ENCODE measurements at regions not wholly inside any gene's neighbourhood (a gene's known extent, or its start where the extent isn't known, plus 50 kb on each side); places are given as distances from the start of the nearest gene placed in this dataset.
A peak's percentile ranks its signal among the peaks of the same experiment; 100 is the strongest.
"Not testable (repeated sequence)": the region's sequence is repeated elsewhere in the genome, so short reads cannot be mapped to it uniquely, and the experiment has no call there.

DNA sequence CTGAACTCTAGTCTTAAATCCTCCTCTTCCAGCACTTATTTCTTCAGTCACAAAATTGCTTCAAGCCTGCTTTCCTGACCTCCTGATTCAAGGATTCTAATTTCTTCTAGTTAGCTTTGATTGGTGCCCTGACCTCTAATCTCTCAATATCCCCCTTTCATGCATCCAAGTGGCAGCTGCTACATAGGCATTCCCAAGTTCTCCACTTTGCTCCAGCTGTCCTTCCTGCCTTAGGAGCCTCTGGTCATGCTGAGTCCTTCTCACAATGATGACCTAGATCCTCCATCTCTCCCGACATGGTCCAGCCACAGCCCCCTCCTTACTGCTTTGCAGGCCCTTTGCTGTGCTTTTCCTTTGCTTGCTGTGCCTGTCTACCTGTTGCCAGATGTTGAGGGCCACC, 347.8 kb upstream of the C2CD4B start:
- no peak for DNase-seq

DNA sequence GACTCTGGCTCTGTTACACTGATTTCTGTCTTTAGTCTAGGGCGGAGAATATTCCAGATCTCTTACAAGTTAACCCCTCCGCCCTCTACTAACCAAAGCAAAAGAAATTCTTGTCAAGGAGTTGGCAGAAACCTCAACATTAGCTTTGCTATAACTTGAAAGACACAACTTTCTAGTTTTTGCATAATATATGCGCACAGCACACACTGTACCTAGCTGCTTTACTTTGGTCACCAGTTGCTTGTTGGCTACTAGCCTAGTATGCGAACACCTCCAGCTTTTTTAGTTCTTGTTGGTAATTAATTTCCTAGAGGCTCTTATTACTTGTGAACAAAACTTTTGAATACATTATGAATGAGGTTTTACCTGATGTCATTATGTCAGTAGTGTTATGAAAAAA, 348.8 kb upstream of the C2CD4B start:
- DNase-seq, result peak in 1 of 2 experiments; percentile 46

DNA sequence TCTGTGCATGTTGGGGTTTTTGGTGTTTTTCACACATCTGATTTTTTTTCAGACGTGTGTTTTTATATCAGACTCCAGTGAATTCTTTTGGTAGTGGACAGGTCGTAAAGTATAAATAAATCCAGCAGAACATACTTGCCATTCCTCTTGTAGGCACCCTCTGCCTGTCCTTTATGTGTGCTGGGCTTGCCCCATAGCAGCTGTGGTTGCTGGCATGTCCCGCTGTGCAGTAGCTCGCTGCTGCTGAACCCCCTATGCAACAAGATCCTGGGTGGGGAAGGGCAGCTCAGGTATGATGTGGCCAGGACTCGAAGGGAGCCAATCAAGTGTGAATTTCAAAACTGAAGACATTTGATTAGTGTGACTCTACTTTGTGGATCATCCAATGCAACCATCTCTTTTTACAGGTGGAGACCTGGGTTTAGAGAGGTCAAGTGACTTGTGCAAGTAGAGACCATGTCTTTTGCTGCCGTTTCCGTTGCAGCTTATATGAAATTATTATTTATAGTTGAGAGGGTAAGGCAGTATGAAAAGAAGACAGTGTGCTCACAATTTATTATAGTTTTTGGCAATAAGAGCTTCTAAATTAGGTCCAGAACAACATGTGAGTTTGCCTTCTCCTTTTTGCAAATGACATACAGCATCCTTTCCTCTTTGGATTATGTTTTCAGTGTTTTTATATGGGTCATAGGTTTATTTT, 350.8 kb upstream of the C2CD4B start:
- DNase-seq, result no peak

DNA sequence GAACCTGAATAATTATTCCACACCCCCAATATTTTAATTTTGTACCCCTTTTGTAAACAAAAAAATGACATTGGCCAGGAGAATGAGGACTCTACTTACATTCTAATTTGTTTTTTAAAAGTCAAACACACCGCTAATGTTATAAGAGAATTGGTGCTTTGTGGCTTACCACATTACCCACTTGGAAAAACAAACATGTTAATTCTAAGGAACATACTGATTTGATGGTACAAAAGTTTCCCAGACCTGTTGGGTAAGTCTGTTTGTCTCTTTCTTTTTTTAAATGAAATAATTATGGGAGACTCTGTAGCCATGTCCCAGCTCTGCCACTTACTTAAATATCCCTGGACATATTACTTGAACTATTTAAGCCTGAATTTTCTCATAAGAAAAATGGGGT, 352.5 kb upstream of the C2CD4B start:
- no peak for DNase-seq

DNA sequence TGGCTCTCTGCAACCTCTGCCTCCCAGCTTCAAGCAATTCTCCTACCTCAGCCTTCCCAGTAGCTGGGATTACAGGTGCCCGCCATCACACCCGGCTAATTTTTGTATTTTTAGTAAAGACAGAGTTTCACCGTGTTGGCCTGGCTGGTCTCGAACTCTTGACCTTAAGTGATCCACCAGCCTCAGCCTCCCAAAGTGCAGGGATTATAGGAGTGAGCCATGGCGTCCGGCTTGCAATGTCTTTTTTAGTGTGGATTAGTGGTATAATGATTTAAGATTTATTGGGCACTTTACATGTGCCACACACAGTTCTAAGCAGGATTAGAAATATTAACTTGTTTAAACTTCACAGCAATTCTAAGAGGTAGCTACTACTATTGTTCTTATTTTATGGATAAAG, 353.6 kb upstream of the C2CD4B start:
- DNase-seq, result not testable (repeated sequence)

DNA sequence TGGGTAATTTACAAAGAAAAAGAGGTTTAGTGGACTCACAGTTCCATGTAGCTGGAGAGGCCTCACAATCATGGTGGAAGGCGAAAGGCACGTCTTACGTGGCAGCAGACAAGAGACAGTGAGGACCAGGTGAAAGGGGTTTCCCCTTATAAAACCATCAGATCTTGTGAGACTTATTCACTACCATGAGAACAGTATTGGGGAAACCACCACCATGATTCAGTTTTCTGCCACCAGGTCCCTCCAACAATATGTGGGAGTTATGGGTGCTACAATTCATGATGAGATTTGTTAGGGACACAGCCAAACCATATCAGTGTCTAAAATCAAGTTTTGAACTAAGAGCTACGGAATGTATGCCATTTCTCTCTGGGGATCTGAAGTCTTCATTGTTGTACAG, 354.8 kb upstream of the C2CD4B start:
- no peak for DNase-seq

DNA sequence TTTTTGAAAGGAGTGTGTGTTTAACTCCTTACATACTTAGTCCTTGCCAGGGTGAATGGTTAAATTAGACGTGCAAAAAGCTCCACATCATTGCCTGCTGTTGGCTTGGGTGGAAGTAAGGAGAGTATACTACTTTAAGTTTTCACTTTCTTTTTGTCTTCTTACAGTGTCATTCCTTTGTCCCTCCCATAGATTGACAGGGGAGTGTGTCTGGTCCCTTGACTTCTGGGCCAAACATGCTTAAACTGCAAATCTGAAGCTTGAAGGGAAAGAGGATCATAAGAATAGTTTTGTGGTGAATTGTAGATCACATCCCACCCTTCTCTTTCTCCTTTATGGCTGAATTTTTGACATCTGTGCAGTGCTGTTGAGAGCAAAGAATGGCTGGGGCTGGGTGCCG, 355.8 kb upstream of the C2CD4B start:
- no peak for DNase-seq

DNA sequence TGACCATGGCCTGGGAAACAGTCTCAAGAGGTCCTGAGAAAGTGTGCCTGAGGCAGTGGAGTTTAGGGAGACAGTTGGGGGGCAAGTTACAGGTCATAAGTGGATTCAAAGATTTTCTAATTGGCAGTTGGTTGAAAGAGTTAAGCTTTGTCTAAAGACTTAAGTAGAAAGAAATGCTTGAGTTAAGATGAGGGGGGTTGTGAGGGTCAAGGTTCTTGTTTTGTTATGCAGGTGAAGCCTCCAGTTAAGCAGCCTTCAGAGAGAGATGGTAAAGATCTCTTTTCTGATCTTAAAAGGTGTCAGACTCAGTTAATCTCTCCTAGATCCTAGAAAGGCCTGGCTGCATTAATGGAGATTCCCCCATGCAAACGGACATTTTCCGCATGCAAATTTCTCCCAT, 356.3 kb upstream of the C2CD4B start:
- peak; percentile 10 to 56 for DNase-seq

DNA sequence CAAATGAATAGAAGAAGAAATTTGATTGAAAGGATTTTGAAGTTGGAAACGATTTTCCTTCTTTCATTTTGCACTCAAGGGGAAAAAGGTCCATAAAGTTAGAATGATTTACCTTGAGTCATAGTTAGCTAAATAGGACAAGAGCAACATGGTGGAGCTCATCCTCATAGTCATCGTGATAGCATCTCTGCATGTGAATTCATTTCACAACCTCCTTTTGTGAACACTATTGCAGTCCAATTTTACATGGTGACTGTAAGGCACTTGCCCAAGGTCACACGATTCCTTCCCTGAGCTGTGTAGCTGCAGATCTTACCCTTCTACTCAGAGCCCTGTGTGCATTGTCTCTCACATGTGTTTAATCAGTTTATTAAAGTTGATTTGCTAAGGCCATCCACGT, 359.8 kb upstream of the C2CD4B start:
- DNase-seq, result no peak

DNA sequence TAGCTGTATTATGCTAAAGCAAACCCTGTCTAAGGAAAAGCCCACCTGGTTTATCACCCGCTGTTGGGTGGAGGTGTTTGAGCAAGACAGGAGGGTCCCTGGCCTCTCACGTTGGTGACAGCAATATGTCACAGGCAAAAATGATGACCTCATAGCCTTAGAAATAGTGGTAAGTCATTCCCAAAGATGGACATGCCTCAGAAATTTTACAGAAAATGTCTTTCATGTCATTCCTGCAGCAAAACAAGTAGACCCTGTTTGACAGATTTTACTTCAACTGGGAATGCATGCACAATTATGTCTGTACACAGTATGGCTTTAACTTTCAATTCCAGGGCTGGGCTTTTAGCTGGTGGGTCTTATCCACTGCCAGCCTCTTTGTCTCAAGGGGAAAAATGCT, 362.3 kb upstream of the C2CD4B start:
- no peak for DNase-seq

DNA sequence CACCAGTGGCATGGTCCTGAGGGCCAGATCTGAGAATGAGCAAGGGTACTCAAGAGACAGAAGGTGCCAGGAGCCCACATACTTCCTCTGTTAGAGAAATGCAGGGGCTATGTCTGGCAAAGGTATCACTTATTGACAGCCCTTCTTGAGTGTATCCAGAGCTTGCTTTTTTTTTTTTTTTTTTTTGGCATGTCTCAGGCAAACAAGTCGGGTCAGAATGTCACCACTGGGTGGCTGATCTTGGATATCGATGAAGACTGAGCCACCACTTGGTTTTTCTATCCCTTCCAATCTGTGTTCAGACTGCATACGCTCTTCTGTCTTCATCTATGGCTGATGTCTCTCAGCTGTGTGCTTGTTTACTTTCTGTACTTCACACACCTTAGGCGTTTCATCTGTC, 363.4 kb upstream of the C2CD4B start:
- DNase-seq, result no peak

DNA sequence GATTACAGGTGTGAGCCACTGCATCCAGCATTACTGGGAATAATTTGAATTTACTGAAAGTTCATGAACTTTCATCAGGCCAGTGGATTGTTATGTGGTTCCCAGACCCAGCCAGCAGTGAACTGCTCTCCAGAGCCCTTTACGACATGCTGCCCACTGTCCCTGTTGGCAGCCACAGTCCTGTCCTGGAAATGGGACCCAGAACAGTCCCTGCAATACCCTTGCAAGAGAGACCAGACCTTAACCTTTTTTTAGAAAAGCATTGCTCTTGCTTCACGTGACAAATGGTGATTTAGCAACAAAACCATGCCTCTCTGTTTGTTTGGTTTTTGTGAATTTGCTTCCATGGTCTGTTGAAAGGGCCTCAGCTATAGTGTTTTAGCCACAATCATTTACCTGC, 367.3 kb upstream of the C2CD4B start:
- no peak for DNase-seq

DNA sequence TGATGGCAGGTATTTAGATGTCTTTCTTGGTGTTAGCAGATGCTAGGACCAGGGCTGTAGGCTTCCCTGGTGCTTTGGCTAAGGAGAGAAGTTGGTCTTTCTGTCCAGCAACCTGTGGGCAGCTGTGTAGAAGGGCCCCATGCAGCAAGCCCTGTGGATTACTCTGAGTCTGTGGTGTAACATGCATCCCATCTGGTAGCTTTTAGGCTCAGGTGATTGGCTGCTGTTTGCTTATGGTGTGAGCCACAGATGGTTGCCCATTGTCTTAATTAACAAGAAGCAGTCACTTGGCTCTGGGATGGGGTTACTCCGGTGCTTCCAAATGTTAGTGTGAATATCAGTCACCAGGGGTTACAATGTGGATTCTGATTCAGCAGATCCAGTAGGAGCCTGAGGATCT, 368.6 kb upstream of the C2CD4B start:
- DNase-seq, result no peak

DNA sequence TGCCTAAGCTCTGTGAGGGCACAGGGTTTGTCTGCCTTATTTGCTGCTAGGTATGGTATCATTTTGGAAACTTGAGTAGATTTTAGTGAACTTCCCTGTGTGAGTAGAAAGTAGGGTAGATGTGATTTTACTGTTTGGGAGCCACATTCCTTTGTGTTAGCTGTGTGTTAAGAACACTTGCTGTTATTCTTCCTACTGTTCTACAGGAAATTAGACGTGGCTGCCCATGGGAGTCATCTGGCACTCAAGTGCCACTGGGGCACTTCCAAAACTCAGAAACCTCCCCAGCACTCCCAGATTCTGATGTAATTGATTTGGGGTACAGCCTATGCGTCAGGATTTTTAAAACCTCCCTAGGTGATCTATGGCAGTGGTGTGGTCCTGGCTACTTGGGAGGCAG, 369.9 kb upstream of the C2CD4B start:
- DNase-seq, result no peak

DNA sequence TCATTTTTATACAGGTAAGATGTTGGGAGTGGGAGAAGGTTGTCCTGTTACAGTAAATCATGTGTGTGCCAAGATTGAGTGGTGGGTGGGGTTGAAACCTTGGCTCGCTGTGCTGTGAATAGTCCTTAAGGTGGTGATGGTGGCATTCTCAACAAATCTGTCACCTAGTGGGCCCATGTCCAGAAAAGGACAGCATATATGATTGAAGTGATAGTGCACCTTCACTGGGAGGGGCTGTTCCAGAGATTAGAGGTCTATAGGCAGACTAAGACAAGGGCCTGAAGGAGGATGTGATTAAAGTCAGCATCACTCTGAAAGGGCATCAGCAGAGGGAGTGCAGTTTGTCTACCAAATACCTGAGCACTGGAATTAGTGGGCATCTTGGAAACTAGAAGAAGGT, 374.2 kb upstream of the C2CD4B start:
- DNase-seq, result no peak

DNA sequence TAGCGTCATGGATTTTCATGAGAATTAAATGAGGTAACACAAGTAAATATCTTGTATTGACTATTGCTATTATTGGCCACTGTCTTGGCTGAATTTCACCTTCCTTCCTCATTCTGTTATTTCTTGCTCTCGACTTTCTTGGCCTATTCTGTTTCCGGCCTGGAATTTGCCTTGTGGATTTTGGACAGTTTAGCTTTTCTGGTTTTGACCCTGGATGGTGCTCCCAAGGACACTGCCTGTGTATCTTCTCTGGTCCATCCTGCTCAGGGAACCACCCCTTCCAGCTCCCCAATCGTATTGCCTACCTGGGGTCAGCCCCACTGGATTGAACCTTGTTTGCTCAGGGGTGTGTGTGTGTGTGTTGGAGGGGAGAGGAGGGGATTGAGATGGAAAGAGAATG, 376.2 kb upstream of the C2CD4B start:
- DNase-seq, result no peak

DNA sequence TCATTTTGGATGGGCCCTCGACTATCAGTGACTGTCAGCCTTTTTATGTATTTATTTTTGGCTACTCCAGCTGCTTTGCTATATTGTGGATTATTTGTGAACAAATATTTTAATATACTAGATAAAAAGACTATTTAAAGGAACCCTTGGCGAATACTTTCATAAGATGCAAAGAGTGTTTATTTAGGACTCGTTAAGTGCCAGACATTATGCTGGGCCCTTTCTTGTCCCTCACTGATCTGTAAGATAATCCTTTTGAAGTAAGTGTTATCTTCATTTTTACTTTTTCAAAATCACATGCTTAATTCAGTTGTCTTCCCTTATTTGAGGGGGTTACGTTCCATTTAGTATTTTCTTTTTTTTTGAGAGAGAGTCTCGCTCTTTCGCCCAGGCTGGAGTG, 376.8 kb upstream of the C2CD4B start:
- no peak for DNase-seq

DNA sequence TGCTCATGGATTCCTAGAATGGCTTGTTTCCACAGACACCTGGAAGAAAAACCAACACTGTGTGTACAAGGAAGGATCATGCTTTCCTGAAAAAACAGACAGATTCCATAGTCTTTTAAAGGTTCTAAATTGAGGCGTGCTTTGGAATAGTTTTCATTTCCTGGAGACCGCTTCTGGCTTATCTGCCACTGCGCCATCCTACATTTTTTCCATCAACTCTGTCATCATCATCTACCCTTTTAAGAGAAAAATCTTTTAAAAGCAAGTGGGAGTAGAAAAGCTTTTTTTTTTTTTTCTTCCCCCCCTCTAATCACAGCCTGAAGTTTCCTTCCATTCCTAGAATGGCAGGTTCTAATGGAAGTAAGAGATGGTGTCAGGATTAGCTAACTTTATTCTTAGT, 379.4 kb upstream of the C2CD4B start:
- DNase-seq, result no peak

DNA sequence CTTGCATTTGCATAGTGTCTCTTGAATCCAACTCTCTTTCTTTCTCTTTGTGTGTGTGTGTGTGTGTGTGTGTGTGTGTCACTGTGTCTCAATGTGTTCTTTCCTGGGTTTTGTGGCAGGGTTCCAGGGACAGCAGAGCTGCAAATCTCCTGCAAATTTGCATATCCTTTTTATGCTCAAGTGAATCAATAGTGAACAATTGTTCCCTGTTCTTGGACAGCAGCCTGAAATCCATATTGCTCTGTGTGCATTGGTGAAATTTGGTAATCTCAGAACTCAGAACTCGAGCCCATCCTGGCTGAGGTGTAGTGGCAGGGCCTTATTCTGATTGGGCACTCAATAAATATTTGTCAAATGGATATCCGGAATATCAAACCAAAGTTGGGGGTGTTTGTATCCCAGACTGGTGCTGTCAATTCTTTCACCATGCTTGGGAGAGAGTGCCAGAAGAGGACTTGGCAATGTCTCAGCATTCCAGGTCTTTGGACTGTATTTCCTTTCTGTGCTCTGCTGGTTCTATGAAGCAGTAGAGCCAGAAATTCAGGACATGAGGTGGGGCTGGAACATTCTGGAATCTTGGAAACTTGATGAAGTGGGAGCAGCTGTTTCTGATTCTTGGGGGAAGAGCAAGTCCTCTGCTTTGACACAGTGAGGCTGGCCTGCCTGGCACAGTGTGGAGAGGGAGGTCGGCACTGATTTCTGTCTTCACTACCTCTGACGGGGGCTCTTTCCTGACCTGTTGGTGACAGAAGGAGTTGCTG, 380.6 kb upstream of the C2CD4B start:
- peak; percentile 91 for DNase-seq

DNA sequence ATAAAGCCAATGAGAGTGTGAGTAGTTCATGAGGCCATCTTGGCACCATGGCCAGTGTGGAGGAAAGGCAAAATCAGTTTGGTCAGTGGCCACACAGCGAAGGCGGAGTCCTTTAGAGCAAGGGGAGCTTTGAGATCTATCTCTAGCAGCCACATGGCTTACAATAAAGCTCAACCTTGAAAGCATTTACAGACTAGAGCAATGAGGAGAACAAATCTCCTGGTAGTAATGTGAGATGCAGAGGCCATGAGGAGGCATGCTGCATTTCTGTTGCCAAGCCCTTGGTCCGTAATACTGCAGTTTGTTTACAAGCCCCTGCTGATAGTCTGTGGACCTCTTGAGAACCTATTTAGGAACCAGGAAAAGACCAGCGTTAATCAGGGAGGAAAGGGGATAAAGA, 381.5 kb upstream of the C2CD4B start:
- DNase-seq, result no peak

DNA sequence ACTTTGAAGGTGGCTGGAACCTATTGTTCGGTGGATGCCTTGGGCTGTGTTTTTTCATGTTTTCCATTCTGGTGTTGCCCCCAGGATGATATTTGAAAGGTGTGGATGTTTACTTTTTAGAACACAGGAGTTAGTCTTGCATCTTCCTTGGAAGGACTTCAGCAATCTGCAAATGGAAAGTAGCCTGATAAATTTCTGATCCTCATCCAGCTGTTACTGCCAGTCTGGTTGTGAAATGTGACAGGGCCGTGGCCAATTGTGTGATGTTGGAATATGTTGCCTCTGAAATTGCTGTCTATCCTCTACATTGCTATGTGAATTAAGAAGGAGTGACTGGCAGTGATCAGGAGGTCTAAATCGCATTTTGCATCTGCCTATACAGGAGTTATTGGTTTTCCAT, 382.5 kb upstream of the C2CD4B start:
- DNase-seq, result no peak

DNA sequence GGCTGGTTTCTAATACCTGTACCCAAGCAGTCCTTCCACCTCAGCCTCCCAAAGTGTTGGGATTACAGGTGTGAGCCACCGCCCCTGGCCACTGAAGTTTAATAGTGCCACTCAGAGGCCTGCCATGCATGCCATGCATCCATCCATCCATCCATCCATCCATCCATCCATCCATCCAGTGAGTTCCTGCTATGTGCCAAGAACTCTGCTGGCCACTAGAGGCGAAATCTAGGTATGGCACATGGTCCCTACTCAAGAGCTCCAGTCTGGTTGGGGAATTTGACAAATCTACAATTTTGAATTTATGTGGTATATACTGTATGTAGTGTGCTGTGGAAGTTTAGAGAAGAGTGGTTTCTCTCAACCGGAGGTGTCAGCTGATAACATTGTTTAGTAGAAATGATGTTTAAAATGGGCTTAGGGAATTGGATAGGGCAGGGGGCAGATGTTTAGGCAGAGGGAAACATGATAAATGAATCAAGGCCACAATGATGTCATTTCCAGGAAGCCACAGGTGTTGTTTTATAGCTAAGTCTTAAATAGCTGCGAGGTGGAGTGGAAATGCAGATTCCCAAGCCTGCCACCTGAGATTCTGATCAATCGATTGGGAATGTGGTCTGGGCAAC, 384.4 kb upstream of the C2CD4B start:
- DNase-seq, result peak in 1 of 2 experiments; percentile 57

DNA sequence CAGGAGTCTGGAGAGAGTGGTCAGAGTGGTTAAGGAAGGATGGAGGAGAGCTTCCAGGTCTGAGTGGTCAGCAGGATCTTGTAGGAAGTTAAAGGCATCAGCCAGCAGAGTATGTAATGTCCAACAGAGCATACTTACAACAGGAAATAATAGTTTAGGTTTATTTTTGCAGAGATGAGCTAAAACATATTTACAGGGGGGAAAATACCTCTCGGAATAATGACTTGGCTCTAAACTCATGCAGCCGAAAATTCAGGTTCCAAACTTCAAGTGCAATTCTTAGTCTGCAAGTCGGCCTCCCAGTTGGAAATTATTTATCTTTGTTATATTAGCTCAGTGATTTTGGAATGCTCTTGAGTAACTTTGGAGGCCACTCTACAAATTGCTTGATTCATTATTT, 385.0 kb upstream of the C2CD4B start:
- no peak for DNase-seq

DNA sequence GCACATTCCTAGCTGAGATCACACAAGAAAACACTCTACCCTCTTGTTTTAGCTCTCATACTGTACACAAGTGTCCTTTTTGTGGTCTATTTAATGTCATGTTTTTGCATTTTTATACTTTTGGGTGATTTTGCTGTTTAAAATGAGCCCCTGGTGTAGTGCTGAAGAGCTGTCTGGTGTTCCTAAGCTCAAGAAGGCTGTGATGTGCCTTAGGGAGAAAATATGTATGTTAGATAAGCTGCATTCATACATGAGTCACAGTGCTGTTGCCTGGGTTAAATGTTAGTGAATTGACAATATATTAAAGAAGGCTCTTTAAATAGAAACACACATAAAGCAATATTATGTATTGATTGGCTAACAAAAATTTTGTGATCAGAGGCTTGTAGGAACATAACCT, 387.4 kb upstream of the C2CD4B start:
- DNase-seq, result no peak

Measured in NCI-H526 (cell line).